ENCODE measurements at regions not wholly inside any gene's neighbourhood (a gene's known extent, or its start where the extent isn't known, plus 50 kb on each side); places are given as distances from the start of the nearest gene placed in this dataset.

DNA sequence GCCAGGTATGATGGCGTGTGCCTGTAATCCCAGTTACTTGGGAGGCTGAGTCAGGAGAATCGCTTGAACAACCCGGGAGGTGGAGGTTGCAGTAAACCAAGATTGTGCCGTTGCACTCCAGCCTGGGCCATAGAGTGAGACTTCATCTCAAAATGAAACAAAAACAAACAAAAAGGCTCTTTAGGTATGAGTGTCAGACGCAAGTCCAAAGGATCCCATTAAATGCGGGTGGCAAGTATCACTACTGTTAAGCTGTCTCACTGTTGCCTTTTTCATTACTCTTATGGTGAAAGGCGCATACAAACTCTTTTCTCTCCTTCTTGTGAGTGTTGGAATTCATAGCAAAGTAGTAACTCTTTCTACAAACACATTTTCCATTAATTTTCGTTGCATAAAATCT is 688.5 kb upstream of the CHD1 start:
- no TSS peak for BruUV-seq (replicated peaks)
- CTCF ChIA-PET: no interaction called here
- Mint-ChIP-seq H3K27me3 (ENCODE audit: unreplicated experiment) (no peaks in the 10 kb centered on the region), H3K27ac (ENCODE audit: unreplicated experiment) (no peak overlapping the region), H3K4me1 (ENCODE audit: low read depth, unreplicated experiment) (no peaks in the 10 kb centered on the region), H3K4me3 (ENCODE audit: low read depth, unreplicated experiment) (no peak overlapping the region), H3K9me3 (ENCODE audit: low read depth, unreplicated experiment) (peaks cover 2% of the 10 kb centered on the region), H3K36me3 (ENCODE audit: insufficient read depth, unreplicated experiment) (no peaks in the 10 kb centered on the region)
- intact Hi-C loops (cut with micrococcal nuclease; ENCODE audit: unreplicated experiment): no loop called here
- TF ChIP-seq, protein P1, sequence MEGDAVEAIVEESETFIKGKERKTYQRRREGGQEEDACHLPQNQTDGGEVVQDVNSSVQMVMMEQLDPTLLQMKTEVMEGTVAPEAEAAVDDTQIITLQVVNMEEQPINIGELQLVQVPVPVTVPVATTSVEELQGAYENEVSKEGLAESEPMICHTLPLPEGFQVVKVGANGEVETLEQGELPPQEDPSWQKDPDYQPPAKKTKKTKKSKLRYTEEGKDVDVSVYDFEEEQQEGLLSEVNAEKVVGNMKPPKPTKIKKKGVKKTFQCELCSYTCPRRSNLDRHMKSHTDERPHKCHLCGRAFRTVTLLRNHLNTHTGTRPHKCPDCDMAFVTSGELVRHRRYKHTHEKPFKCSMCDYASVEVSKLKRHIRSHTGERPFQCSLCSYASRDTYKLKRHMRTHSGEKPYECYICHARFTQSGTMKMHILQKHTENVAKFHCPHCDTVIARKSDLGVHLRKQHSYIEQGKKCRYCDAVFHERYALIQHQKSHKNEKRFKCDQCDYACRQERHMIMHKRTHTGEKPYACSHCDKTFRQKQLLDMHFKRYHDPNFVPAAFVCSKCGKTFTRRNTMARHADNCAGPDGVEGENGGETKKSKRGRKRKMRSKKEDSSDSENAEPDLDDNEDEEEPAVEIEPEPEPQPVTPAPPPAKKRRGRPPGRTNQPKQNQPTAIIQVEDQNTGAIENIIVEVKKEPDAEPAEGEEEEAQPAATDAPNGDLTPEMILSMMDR (IDR thresholded peaks at IDR 0.05; ENCODE audit: unreplicated experiment): no peak
- no peak for DNase-seq

DNA sequence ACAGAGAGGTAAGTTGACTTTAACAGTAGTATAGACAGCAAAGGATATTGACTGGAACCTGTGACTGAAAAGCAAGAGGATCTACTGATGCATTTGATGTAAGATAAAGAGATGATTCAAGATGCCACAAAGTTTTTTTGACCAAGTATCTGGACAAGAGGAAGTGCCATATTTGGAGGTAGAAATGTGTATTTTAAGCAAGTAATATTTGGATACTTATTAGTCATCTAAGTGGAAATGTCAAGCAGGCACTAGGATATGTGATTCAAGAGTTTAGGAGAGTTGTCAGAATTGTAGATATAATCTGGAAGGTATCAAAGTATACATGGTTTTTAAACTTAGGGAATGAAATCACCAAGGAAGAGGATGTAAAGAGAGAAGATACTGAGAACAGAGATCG is 686.1 kb upstream of the CHD1 start:
- Mint-ChIP-seq H3K4me1 (ENCODE audit: low read depth, unreplicated experiment) (no peaks in the 10 kb centered on the region), H3K9me3 (ENCODE audit: low read depth, unreplicated experiment) (peaks cover 2% of the 10 kb centered on the region), H3K27ac (ENCODE audit: unreplicated experiment) (no peak overlapping the region), H3K4me3 (ENCODE audit: low read depth, unreplicated experiment) (no peak overlapping the region), H3K36me3 (ENCODE audit: insufficient read depth, unreplicated experiment) (no peaks in the 10 kb centered on the region), H3K27me3 (ENCODE audit: unreplicated experiment) (no peaks in the 10 kb centered on the region)
- CTCF ChIA-PET: no interaction called here
- intact Hi-C loops (cut with micrococcal nuclease; ENCODE audit: unreplicated experiment): no loop called here
- no TSS peak for BruUV-seq (replicated peaks)
- TF ChIP-seq, protein P1 (IDR thresholded peaks at IDR 0.05; ENCODE audit: unreplicated experiment): no peak
- no peak for DNase-seq

DNA sequence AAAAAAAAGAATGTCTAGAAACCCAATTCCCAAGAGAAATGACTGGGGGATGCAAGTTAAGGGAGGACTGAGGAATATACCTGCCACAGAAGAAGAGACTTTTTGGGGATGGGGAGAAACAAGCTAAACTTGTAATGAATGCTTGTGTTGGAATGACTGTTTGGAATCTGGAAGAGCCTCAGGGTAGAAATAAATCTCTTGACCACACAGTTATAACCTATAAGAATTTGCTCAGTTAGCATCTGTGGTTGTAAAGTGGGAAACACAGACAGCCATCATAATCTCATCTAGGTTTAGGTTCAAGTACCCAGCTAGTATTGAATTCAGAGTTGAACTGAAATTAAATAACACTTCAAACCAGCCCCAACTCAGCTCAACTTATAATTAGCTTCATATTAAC is 678.3 kb upstream of the CHD1 start:
- no TSS peak for BruUV-seq (replicated peaks)
- no peaks in the 10 kb centered on the region for H3K27me3 Mint-ChIP-seq (ENCODE audit: unreplicated experiment)
- intact Hi-C loops (cut with micrococcal nuclease; ENCODE audit: unreplicated experiment): no loop called here
- H3K27ac Mint-ChIP-seq (ENCODE audit: unreplicated experiment): no peak overlapping the region
- TF ChIP-seq, protein P1 (IDR thresholded peaks at IDR 0.05; ENCODE audit: unreplicated experiment): no peak
- H3K9me3 Mint-ChIP-seq (ENCODE audit: low read depth, unreplicated experiment): no peaks in the 10 kb centered on the region
- no peak overlapping the region for H3K4me3 Mint-ChIP-seq (ENCODE audit: low read depth, unreplicated experiment)
- no peak for DNase-seq
- H3K4me1 Mint-ChIP-seq (ENCODE audit: low read depth, unreplicated experiment): peaks cover 4% of the 10 kb centered on the region
- CTCF ChIA-PET: no interaction called here
- no peaks in the 10 kb centered on the region for H3K36me3 Mint-ChIP-seq (ENCODE audit: insufficient read depth, unreplicated experiment)

DNA sequence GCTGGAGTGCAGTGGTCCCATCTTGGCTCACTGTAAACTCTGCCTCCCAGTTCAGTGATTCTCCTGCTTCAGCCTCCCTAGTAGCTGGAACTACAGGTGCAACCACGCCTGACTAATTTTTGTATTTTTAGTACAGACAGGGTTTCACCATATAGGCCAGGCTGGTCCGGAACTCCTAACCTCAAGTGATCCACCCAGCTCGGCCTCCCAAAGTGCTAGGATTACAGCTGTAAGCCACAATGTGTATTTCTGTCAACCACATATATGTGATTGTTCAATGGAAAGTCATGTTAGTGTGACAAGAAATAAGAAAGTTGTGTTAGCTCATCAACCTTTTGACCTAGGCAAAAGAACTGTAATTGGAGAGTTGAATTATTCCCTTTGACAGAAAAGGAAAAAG is 677.1 kb upstream of the CHD1 start:
- H3K36me3 Mint-ChIP-seq (ENCODE audit: insufficient read depth, unreplicated experiment): no peaks in the 10 kb centered on the region
- TF ChIP-seq, protein P1 (IDR thresholded peaks at IDR 0.05; ENCODE audit: unreplicated experiment): no peak
- intact Hi-C loops (cut with micrococcal nuclease; ENCODE audit: unreplicated experiment): no loop called here
- H3K4me1 Mint-ChIP-seq (ENCODE audit: low read depth, unreplicated experiment): peaks cover 6% of the 10 kb centered on the region
- BruUV-seq (replicated peaks): no TSS peak
- H3K4me3 Mint-ChIP-seq (ENCODE audit: low read depth, unreplicated experiment): no peak overlapping the region
- H3K9me3 Mint-ChIP-seq (ENCODE audit: low read depth, unreplicated experiment): no peaks in the 10 kb centered on the region
- DNase-seq: no peak
- H3K27me3 Mint-ChIP-seq (ENCODE audit: unreplicated experiment): no peaks in the 10 kb centered on the region
- CTCF ChIA-PET: no interaction called here
- H3K27ac Mint-ChIP-seq (ENCODE audit: unreplicated experiment): no peak overlapping the region

DNA sequence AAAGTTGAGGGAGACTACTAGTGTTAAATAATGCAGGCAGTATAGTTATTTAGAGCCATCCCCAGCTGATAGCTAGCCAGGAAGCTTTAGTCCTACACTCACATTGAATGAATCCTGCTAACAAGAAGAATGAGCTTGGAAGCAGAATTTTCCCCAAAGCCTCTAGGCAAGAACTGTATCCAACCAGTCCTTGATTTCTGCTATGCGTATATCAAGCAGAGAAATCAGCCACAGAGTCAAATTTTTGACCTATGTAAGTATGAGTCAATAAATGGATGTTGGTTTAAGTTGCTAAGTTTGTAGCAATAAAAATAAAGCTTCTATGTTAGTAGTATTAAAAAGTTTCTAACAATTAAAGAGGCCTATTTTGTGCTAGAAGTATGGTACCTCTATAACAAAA is 672.1 kb upstream of the CHD1 start:
- H3K27me3 Mint-ChIP-seq (ENCODE audit: unreplicated experiment): no peaks in the 10 kb centered on the region
- CTCF ChIA-PET: no interaction called here
- intact Hi-C loops (cut with micrococcal nuclease; ENCODE audit: unreplicated experiment): no loop called here

More for the DNA sequence above, 672.1 kb upstream of the CHD1 start:
- Mint-ChIP-seq H3K36me3 (ENCODE audit: insufficient read depth, unreplicated experiment) (no peaks in the 10 kb centered on the region), H3K4me3 (ENCODE audit: low read depth, unreplicated experiment) (no peak overlapping the region), H3K4me1 (ENCODE audit: low read depth, unreplicated experiment) (peaks cover 6% of the 10 kb centered on the region), H3K27ac (ENCODE audit: unreplicated experiment) (no peak overlapping the region), H3K9me3 (ENCODE audit: low read depth, unreplicated experiment) (no peaks in the 10 kb centered on the region)
- DNase-seq: no peak
- TF ChIP-seq, protein P1 (IDR thresholded peaks at IDR 0.05; ENCODE audit: unreplicated experiment): no peak
- BruUV-seq (replicated peaks): no TSS peak
